NB4 (cell line): ENCODE measurements at regions not wholly inside any gene's neighbourhood (a gene's known extent, or its start where the extent isn't known, plus 50 kb on each side); places are given as distances from the start of the nearest gene placed in this dataset.

Experiments
- DNase-seq: peaks from one replicate; pipeline ENCODE4 v3.0.0; 2010; ENCODE audit warnings: low read depth
- H3K4me3 ChIP-seq: one replicate; pipeline ENCODE4 v1.5.1; 2011; ENCODE audit warnings: mild to moderate bottlenecking, low read depth, low read length, moderate library complexity
- MYC ChIP-seq: IDR thresholded peaks from 2 replicates; pipeline ENCODE4 v1.6.1; 2011; ENCODE audit warnings: low read depth, low read length
- POLR2A ChIP-seq: IDR thresholded peaks from 2 replicates; pipeline ENCODE4 v1.6.1; 2011; ENCODE audit warnings: mild to moderate bottlenecking; ENCODE audit not compliant: insufficient read length; ENCODE audit errors: extremely low read depth
- TF ChIP-seq, protein P1 (sequence below): IDR thresholded peaks from 2 replicates; pipeline ENCODE4 v1.6.1; 2011; ENCODE audit warnings: low read depth, low read length
- TF ChIP-seq, protein P2 (sequence below): IDR thresholded peaks from one replicate; pipeline ENCODE4 v1.5.1; 2012; ENCODE audit warnings: low read depth, low read length

- no peak for TF ChIP-seq POLR2A
- TF ChIP-seq, protein P1, sequence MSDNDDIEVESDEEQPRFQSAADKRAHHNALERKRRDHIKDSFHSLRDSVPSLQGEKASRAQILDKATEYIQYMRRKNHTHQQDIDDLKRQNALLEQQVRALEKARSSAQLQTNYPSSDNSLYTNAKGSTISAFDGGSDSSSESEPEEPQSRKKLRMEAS: no peak
- TF ChIP-seq, protein P2, sequence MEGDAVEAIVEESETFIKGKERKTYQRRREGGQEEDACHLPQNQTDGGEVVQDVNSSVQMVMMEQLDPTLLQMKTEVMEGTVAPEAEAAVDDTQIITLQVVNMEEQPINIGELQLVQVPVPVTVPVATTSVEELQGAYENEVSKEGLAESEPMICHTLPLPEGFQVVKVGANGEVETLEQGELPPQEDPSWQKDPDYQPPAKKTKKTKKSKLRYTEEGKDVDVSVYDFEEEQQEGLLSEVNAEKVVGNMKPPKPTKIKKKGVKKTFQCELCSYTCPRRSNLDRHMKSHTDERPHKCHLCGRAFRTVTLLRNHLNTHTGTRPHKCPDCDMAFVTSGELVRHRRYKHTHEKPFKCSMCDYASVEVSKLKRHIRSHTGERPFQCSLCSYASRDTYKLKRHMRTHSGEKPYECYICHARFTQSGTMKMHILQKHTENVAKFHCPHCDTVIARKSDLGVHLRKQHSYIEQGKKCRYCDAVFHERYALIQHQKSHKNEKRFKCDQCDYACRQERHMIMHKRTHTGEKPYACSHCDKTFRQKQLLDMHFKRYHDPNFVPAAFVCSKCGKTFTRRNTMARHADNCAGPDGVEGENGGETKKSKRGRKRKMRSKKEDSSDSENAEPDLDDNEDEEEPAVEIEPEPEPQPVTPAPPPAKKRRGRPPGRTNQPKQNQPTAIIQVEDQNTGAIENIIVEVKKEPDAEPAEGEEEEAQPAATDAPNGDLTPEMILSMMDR: no peak
- TF ChIP-seq MYC: no peak
- H3K4me3 ChIP-seq: no peak overlapping the region
- DNase-seq: no peak
These were observed 145.4 kb upstream of the TMEM170B start for GRCh38 chr6:11391934-11392777.

- no peak for DNase-seq
- no peak overlapping the region for H3K4me3 ChIP-seq
- TF ChIP-seq, protein P1: no peak
- no peak for TF ChIP-seq POLR2A
- TF ChIP-seq, protein P2: no peak
- TF ChIP-seq MYC: no peak
These were observed 147.6 kb upstream of the TMEM170B start for GRCh38 chr6:11389977-11390376.

DNA sequence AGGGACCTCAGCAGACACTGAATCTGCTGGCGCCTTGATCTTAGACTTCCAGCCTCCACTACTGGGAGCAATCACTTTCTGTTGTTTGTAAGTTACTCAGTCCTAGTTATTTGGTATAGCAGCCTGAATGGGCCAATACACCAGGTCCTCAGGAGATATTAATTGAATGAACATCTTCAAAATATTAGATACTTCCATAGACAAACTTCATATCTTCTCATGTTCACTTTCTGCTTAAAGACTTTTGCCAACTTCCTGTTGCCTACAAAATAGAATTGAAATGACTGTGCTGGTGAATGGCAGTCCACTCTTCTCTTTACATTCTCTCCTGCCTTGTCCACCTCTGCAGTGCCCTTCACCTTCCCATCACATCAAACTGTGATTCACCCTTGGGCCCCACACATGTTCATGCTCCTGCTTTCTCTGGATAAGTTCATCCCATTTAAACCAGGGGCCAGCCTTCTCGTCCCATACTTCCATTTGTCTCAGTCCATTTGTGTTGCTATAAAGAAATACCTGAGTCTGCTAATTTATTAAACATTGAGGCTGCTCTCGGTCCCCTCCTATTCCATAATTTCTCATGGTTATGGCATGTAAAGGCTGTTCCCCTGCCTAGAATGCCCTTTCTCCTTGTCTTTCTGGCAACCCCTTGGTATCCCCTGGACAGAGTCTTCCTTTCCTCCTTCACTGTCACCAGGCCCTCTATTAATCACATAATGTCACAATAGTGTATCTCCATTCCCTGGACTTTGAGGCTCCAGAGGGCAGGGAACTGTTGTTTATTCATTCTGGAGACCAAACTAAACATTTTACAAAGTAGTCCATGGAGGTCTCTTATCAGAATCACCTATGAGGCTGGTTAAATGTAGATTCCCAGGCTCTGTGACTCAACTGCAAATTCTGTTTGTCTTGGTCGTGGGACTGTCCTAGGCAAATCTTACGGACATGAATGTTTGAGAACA is 148.3 kb upstream of the TMEM170B start:
- H3K4me3 ChIP-seq: no peak overlapping the region
- DNase-seq: no peak
- TF ChIP-seq POLR2A: no peak
- no peak for TF ChIP-seq MYC

GRCh38 chr6:11387707-11388430 is 149.7 kb upstream of the TMEM170B start:
- TF ChIP-seq, protein P2: no peak
- no peak for TF ChIP-seq MYC
- TF ChIP-seq POLR2A: no peak
- TF ChIP-seq, protein P1: no peak
- no peak overlapping the region for H3K4me3 ChIP-seq
- no peak for DNase-seq

DNA sequence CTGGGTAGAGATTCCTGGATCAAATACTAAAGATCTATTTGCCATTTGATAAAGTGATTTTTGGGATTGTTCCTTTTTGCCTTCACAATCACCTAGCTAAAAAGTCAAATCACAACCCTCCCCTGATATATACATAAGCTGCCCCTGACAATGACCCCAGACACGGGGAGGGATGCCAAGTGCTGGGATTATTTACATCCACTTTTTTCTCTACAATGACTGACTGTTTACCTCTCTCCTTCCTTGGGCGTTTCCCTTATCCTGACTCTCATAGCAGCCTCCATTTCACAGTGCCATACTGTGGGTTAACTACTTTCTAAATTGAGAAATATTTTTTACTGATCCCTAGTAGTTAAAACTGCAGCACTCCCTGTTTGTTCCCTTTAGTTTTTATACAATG is 150.8 kb upstream of the TMEM170B start:
- no peak overlapping the region for H3K4me3 ChIP-seq
- DNase-seq: no peak
- TF ChIP-seq, protein P2: no peak
- TF ChIP-seq, protein P1: no peak
- no peak for TF ChIP-seq POLR2A
